ENCODE measurements at regions not wholly inside any gene's neighbourhood (a gene's known extent, or its start where the extent isn't known, plus 50 kb on each side); places are given as distances from the start of the nearest gene placed in this dataset.

DNA sequence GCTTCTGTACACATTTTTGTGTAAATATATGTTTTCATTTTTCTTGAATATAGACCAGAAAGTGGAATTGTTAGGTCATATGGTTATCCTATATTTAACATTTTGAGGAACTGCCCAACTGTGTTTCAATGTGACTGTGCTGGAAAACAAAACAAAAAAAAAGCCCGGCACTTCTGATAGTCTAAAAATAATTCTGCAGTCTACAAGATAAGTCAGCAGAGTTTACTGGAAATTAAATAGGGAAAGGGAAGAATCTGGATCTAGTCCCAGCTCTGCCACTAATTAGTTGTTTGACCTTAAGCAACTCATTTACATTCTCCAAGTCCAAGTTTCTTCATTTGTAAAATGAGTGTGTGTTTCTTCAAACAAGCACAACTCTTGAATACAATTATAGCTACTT is 869.1 kb upstream of the B3GALT2 start:
- TF ChIP-seq, protein P1, sequence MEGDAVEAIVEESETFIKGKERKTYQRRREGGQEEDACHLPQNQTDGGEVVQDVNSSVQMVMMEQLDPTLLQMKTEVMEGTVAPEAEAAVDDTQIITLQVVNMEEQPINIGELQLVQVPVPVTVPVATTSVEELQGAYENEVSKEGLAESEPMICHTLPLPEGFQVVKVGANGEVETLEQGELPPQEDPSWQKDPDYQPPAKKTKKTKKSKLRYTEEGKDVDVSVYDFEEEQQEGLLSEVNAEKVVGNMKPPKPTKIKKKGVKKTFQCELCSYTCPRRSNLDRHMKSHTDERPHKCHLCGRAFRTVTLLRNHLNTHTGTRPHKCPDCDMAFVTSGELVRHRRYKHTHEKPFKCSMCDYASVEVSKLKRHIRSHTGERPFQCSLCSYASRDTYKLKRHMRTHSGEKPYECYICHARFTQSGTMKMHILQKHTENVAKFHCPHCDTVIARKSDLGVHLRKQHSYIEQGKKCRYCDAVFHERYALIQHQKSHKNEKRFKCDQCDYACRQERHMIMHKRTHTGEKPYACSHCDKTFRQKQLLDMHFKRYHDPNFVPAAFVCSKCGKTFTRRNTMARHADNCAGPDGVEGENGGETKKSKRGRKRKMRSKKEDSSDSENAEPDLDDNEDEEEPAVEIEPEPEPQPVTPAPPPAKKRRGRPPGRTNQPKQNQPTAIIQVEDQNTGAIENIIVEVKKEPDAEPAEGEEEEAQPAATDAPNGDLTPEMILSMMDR (IDR thresholded peaks at IDR 0.05), result no peak
- TF ChIP-seq POLR2A (IDR thresholded peaks at IDR 0.05), result no peak
